Left colon (tissue), 2 donors: ENCODE measurements at regions not wholly inside any gene's neighbourhood (a gene's known extent, or its start where the extent isn't known, plus 50 kb on each side); places are given as distances from the start of the nearest gene placed in this dataset.
"Not testable (repeated sequence)": the region's sequence is repeated elsewhere in the genome, so short reads cannot be mapped to it uniquely, and the experiment has no call there.

ENCODE experiments used
- ATAC-seq: fragments of 200-7000 bp; cut with Tn5 transposase; one replicate; pipeline ENCODE4 v1.9.1; 2020; ENCODE audit warnings: mild to moderate bottlenecking, moderate library complexity
- DNase-seq, 2 donors: peaks; one replicate each; pipeline ENCODE4 v3.0.0-alpha.2; 2020
- intact Hi-C, 2 donors: fragments of 100-400 bp; cut with DNase I in 1 of 2; cut with micrococcal nuclease in 1 of 2; formaldehyde crosslinking; loops; one replicate each; pipeline versions ENCODE4 v1.11.2 to v1.14.0; 2022; cut with DNase I, micrococcal nuclease
- donor health status: DM: no; HTN: no; CAD: no.
- donor health status: DM: yes; HTN: yes; CAD: no.

GRCh38 chr21:24423546-24423945 is 1183.7 kb downstream of the MRPL39 start:
- intact Hi-C loops = no loop called here
- ATAC-seq = no peak
- no peak for DNase-seq

- DNase-seq (no peak), ATAC-seq (no peak)
- intact Hi-C loops = no loop called here
These were observed 1186.6 kb downstream of the MRPL39 start for GRCh38 chr21:24420689-24421088.

GRCh38 chr21:24419641-24420040 is 1187.6 kb downstream of the MRPL39 start:
- intact Hi-C loops, DNase-seq, ATAC-seq: not testable (repeated sequence)

GRCh38 chr21:24418671-24419070 is 1188.6 kb downstream of the MRPL39 start:
- no peak for DNase-seq
- ATAC-seq = no peak
- intact Hi-C loops = no loop called here

- DNase-seq (no peak), ATAC-seq (no peak)
- intact Hi-C loops = no loop called here
These were observed 1195.9 kb downstream of the MRPL39 start for GRCh38 chr21:24411429-24411828.

- ATAC-seq = no peak
- intact Hi-C loops = no loop called here
- no peak for DNase-seq
These were observed 1204.1 kb downstream of the MRPL39 start for GRCh38 chr21:24403221-24403620.

- no peak for ATAC-seq
- DNase-seq = no peak
- intact Hi-C loops = no loop called here
These were observed 1211.9 kb downstream of the MRPL39 start for GRCh38 chr21:24395320-24395923.

GRCh38 chr21:24375201-24375600 is 1232.1 kb downstream of the MRPL39 start:
- ATAC-seq (no peak), DNase-seq (no peak)
- intact Hi-C loops = no loop called here

- intact Hi-C loops = no loop called here
- DNase-seq (no peak), ATAC-seq (no peak)
These were observed 1234.8 kb downstream of the MRPL39 start for GRCh38 chr21:24372506-24372905.

GRCh38 chr21:24369746-24370145 is 1237.5 kb downstream of the MRPL39 start:
- no peak for DNase-seq
- ATAC-seq = no peak
- intact Hi-C loops = no loop called here

- ATAC-seq (no peak), DNase-seq (no peak)
- intact Hi-C loops = no loop called here
These were observed 1238.0 kb downstream of the MRPL39 start for GRCh38 chr21:24369278-24369677.

GRCh38 chr21:24367936-24368335 is 1239.3 kb downstream of the MRPL39 start:
- ATAC-seq (no peak), DNase-seq (no peak)
- intact Hi-C loops = no loop called here

- intact Hi-C loops = no loop called here
These were observed 1253.8 kb downstream of the MRPL39 start for GRCh38 chr21:24353492-24353891.

GRCh38 chr21:24339406-24339805 is 1267.9 kb downstream of the MRPL39 start:
- DNase-seq (no peak), ATAC-seq (no peak)
- intact Hi-C loops = no loop called here

More at GRCh38 chr21:24353492-24353891, 1253.8 kb downstream of the MRPL39 start:
- DNase-seq (no peak), ATAC-seq (no peak)

GRCh38 chr21:24336491-24336890 is 1270.8 kb downstream of the MRPL39 start:
- intact Hi-C loops = no loop called here
- DNase-seq (no peak), ATAC-seq (no peak)

GRCh38 chr21:24323536-24323935 is 1283.7 kb downstream of the MRPL39 start:
- DNase-seq (no peak), ATAC-seq (no peak)
- intact Hi-C loops = no loop called here

- intact Hi-C loops = no loop called here
- no peak for ATAC-seq
These were observed 1290.9 kb downstream of the MRPL39 start for GRCh38 chr21:24316277-24316922.

GRCh38 chr21:24310788-24311187 is 1296.5 kb downstream of the MRPL39 start:
- DNase-seq = no peak
- intact Hi-C loops = no loop called here
- ATAC-seq = no peak

More at GRCh38 chr21:24316277-24316922, 1290.9 kb downstream of the MRPL39 start:
- DNase-seq = no peak

- intact Hi-C loops = no loop called here
- no peak for DNase-seq
- ATAC-seq = no peak
These were observed 1299.1 kb downstream of the MRPL39 start for GRCh38 chr21:24308183-24308582.

GRCh38 chr21:24302400-24302799 is 1304.9 kb downstream of the MRPL39 start:
- intact Hi-C loops = no loop called here
- DNase-seq (no peak), ATAC-seq (no peak)

GRCh38 chr21:24298040-24298439 is 1309.2 kb downstream of the MRPL39 start:
- DNase-seq (no peak), ATAC-seq (no peak)
- intact Hi-C loops = no loop called here
